ENCODE measurements at regions not wholly inside any gene's neighbourhood (a gene's known extent, or its start where the extent isn't known, plus 50 kb on each side); places are given as distances from the start of the nearest gene placed in this dataset.

DNA sequence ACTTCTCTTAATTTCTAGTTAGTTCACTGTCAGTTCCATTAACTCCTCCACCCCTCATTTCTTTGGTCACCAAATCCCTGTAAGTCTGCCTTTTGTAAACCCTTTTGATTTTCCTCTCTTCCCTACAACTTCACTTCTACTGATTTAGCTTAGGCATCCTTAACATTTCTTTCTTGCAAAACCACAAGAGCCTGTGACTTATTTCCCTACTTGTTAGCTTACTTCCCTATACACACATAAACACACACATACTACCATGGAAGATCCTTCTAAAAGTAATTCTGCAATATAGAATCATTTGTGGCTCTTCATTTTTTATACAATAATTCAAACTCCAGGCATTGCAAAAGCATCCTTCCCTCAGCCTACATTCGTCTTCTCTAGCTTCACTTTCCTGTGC, 494.3 kb upstream of the USP15 start:
- H3K27ac Mint-ChIP-seq (ENCODE audit: unreplicated experiment) = no peak overlapping the region
- peaks cover 2% of the 10 kb centered on the region for H3K27me3 Mint-ChIP-seq (ENCODE audit: low read depth)
- no peaks in the 10 kb centered on the region for H3K4me1 Mint-ChIP-seq
- H3K4me3 Mint-ChIP-seq = no peak overlapping the region
- peaks cover 5% of the 10 kb centered on the region for H3K9me3 Mint-ChIP-seq
- no peak for DNase-seq (ENCODE audit: low read depth, low spot score)
- no peak for TF ChIP-seq CTCF (conservative IDR thresholded peaks at IDR 0.05)
- H3K36me3 Mint-ChIP-seq (ENCODE audit: low read depth) = no peaks in the 10 kb centered on the region

DNA sequence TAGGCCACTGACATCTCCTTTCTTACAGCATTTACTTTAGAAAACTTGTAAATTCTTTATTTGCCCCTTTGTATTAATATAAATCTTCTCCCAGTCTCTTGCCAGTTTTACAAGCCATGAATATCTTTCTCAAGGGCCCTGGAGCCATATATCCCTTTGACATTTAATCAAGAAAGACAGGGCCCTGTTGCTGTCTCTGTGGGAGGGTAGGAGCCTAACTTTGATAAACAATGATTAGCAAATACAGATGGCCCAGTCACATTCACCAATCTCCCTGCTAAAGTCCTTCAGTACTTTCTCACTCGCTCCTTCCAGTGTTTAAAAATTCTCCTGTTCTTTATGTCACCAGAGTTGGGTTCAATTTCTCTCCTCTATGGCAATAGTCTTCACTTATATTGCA, 479.8 kb upstream of the USP15 start:
- no peak for DNase-seq (ENCODE audit: low read depth, low spot score)
- Mint-ChIP-seq H3K27ac (ENCODE audit: unreplicated experiment) (no peak overlapping the region), H3K4me1 (no peaks in the 10 kb centered on the region), H3K27me3 (ENCODE audit: low read depth) (peaks cover 3% of the 10 kb centered on the region), H3K9me3 (no peaks in the 10 kb centered on the region), H3K36me3 (ENCODE audit: low read depth) (no peaks in the 10 kb centered on the region), H3K4me3 (no peak overlapping the region)
- TF ChIP-seq CTCF (conservative IDR thresholded peaks at IDR 0.05) = no peak

DNA sequence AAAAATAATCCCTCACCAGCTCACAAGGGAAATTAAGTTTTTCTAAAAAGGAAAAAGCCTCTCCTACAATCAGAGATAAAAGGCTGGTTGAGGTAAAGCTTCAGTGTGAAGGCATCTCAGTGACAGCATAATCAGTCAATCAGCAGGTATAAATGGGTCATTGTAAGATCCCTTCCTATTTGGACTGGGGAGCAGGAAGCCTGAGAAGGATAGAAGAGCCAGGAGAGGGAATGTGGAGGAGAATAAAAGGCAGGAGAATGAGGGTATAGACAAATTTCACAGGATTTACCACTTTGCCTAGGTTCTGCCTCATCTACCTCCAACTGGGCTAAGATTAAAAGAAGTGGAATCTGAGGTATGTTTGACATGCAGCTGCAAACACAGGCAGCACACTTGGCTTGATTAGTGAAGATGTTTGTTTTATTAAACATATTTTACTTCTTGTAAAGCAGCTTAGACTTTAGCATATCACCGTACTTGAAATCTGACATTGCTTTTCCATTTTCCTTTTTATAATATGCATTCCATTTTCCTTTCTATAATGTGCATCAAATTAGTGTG, 479.1 kb upstream of the USP15 start:
- no peaks in the 10 kb centered on the region for H3K36me3 Mint-ChIP-seq (ENCODE audit: low read depth)
- no peak overlapping the region for H3K27ac Mint-ChIP-seq (ENCODE audit: unreplicated experiment)
- no peak overlapping the region for H3K4me3 Mint-ChIP-seq
- no peak for TF ChIP-seq CTCF (conservative IDR thresholded peaks at IDR 0.05)
- H3K27me3 Mint-ChIP-seq (ENCODE audit: low read depth) = peaks cover 3% of the 10 kb centered on the region
- no peaks in the 10 kb centered on the region for H3K9me3 Mint-ChIP-seq
- H3K4me1 Mint-ChIP-seq = no peaks in the 10 kb centered on the region
- DNase-seq (ENCODE audit: low read depth, low spot score) = no peak

DNA sequence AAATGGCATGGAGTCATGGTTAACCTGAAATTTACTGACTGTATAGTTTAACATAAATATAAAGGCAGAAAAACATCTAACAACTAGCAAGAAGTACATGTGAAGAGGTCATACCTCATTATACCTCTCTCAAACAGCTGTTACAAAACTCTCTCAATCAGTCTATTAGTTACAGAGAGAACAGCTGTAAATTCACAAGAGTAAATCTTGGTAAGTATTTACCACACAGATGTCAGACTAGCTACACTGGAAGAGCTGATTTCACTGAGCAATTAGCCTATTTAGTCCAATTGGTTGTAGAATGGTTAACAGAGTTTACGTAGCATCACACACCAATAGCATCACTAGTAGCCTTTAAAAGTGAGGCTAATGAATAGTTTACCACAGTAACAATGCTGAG, 463.4 kb upstream of the USP15 start:
- Mint-ChIP-seq H3K4me1 (no peaks in the 10 kb centered on the region), H3K4me3 (no peak overlapping the region), H3K36me3 (ENCODE audit: low read depth) (no peaks in the 10 kb centered on the region), H3K9me3 (peaks cover 2% of the 10 kb centered on the region), H3K27ac (ENCODE audit: unreplicated experiment) (no peak overlapping the region), H3K27me3 (ENCODE audit: low read depth) (no peaks in the 10 kb centered on the region)
- no peak for TF ChIP-seq CTCF (conservative IDR thresholded peaks at IDR 0.05)
- no peak for DNase-seq (ENCODE audit: low read depth, low spot score)

DNA sequence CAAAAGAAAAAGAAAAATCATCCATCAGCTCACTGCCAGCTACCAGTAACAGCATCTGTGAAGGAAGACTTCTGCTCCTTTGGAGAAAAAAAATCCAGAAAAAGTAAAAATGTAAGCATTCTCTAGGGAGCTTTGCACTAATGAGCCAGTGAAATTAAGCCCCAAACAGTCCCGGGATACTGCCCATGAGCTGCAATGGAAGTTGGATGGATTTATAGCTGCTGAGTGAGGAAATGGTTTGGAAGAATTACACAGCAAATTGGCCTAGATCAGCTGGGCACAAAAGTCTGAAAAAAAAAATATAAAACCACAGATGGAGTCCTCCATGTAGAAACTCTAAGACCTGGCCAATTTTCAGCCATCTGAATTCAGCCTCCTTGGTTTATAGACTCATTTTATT, 462.9 kb upstream of the USP15 start:
- Mint-ChIP-seq H3K36me3 (ENCODE audit: low read depth) (no peaks in the 10 kb centered on the region), H3K27me3 (ENCODE audit: low read depth) (no peaks in the 10 kb centered on the region), H3K4me3 (no peak overlapping the region), H3K27ac (ENCODE audit: unreplicated experiment) (no peak overlapping the region), H3K9me3 (no peaks in the 10 kb centered on the region), H3K4me1 (no peaks in the 10 kb centered on the region)
- DNase-seq (ENCODE audit: low read depth, low spot score) = no peak
- no peak for TF ChIP-seq CTCF (conservative IDR thresholded peaks at IDR 0.05)

GRCh38 chr12:61798778-61799177, 461.4 kb upstream of the USP15 start:
- H3K4me1 Mint-ChIP-seq = no peaks in the 10 kb centered on the region
- H3K27me3 Mint-ChIP-seq (ENCODE audit: low read depth) = no peaks in the 10 kb centered on the region
- no peaks in the 10 kb centered on the region for H3K9me3 Mint-ChIP-seq
- H3K4me3 Mint-ChIP-seq = no peak overlapping the region
- no peaks in the 10 kb centered on the region for H3K36me3 Mint-ChIP-seq (ENCODE audit: low read depth)
- no peak overlapping the region for H3K27ac Mint-ChIP-seq (ENCODE audit: unreplicated experiment)
- DNase-seq (ENCODE audit: low read depth, low spot score) = no peak
- no peak for TF ChIP-seq CTCF (conservative IDR thresholded peaks at IDR 0.05)
